A549 (cell line): ENCODE measurements at regions not wholly inside any gene's neighbourhood (a gene's known extent, or its start where the extent isn't known, plus 50 kb on each side); places are given as distances from the start of the nearest gene placed in this dataset.

Experiments used
- ATAC-seq, 2 experiments: fragments of 200-7000 bp in 1 of 2; fragments of >200 bp in 1 of 2; cut with Nextera tagmentation in 1 of 2; cut with Tn5 transposase in 1 of 2; 3 replicates each; pipeline versions ENCODE4 v1.8.0 to v1.9.1; 2018 to 2020; ENCODE audit warnings: mild to moderate bottlenecking in 1 of 2, moderate library complexity in 1 of 2
- CTCF ChIA-PET: fragments of 300-600 bp; sonication (Branson Sonifier 250); formaldehyde crosslinking; extraction: SDS; loops from one replicate; lab custom pipeline; 2021; ENCODE audit warnings: antibody characterized with exemption, inconsistent platforms; lab: Yijun Ruan, JAX
- POLR2A ChIA-PET: fragments of 350-600 bp; formaldehyde crosslinking; extraction: SDS; loops from one replicate; lab custom pipeline; 2021; ENCODE audit warnings: antibody characterized with exemption, inconsistent platforms; lab: Yijun Ruan, JAX
- DNase-seq, 2 experiments: peaks; one replicate each; pipeline versions ENCODE4 v3.0.0 to v3.0.0-alpha.2; 2011 to 2016; ENCODE audit warnings: low read depth in 1 of 2, low spot score in 1 of 2
- FAIRE-seq: peaks from 2 replicates; lab custom pipeline; 2011; peaks lifted over from hg19 to GRCh38; lab: Jason Lieb, UNC
- H3K27ac ChIP-seq, 2 experiments: fragments of >200 bp; sonication (Bioruptor Twin); formaldehyde crosslinking; 3 replicates each; pipeline ENCODE4 v1.5.1; 2016 to 2017
- H3K4me1 ChIP-seq: fragments of >200 bp; sonication (Bioruptor Twin); formaldehyde crosslinking; 3 replicates; pipeline ENCODE4 v1.6.1; 2016
- H3K4me2 ChIP-seq: fragments of >200 bp; sonication (Bioruptor Twin); formaldehyde crosslinking; 3 replicates; pipeline ENCODE4 v1.6.1; 2016
- H3K4me3 ChIP-seq: fragments of >200 bp; sonication (Bioruptor Twin); formaldehyde crosslinking; 3 replicates; pipeline ENCODE4 v1.5.1; 2016
- H3K9me3 ChIP-seq: fragments of >200 bp; sonication (Bioruptor Twin); formaldehyde crosslinking; 3 replicates; pipeline ENCODE4 v1.6.1; 2016
- ATOH8 ChIP-seq: fragments of 250-450 bp; sonication (Bioruptor Pico); IDR thresholded peaks from 2 replicates; pipeline ENCODE4 v1.5.0; 2020; ENCODE audit warnings: low read depth, mild to moderate bottlenecking, moderate library complexity
- BHLHE40 ChIP-seq: IDR thresholded peaks from 2 replicates; pipeline ENCODE4 v1.6.1; 2012; ENCODE audit warnings: low read depth, low read length, inconsistent platforms
- CHD2 ChIP-seq: fragments of 150-350 bp; IDR thresholded peaks from 2 replicates; pipeline ENCODE4 v1.6.1; 2014; ENCODE audit warnings: low read length; ENCODE audit not compliant: partially characterized antibody
- CTCF ChIP-seq: fragments of >200 bp; sonication (Bioruptor Twin); formaldehyde crosslinking; IDR thresholded peaks from 3 replicates; pipeline ENCODE4 v1.5.1; 2016
- ESRRA ChIP-seq: fragments of 150-350 bp; IDR thresholded peaks from 2 replicates; pipeline ENCODE4 v1.6.1; 2014; ENCODE audit warnings: mild to moderate bottlenecking, low read length, borderline replicate concordance
- FOXS1 ChIP-seq: fragments of 250-450 bp; sonication (Bioruptor Pico); IDR thresholded peaks from 2 replicates; pipeline ENCODE4 v1.5.0; 2020; ENCODE audit warnings: mild to moderate bottlenecking, moderate library complexity
- GATA3 ChIP-seq: IDR thresholded peaks from 2 replicates; pipeline ENCODE4 v1.6.1; 2012; ENCODE audit warnings: borderline replicate concordance
- HDAC2 ChIP-seq: fragments of 200-600 bp; sonication (generic); IDR thresholded peaks from 2 replicates; pipeline ENCODE4 v1.6.1; 2016
- HEYL ChIP-seq: fragments of 250-450 bp; sonication (Bioruptor Pico); IDR thresholded peaks from 2 replicates; pipeline ENCODE4 v1.8.0; 2021; ENCODE audit warnings: mild to moderate bottlenecking, moderate library complexity
- HOXA7 ChIP-seq: fragments of 250-450 bp; sonication (Bioruptor Pico); IDR thresholded peaks from 2 replicates; pipeline ENCODE4 v1.5.0; 2020; ENCODE audit warnings: mild to moderate bottlenecking, moderate library complexity
- MAFK ChIP-seq: fragments of 450-650 bp; IDR thresholded peaks from 2 replicates; pipeline ENCODE4 v1.6.1; 2014; ENCODE audit not compliant: partially characterized antibody
- POLR2A ChIP-seq: IDR thresholded peaks from 2 replicates; pipeline ENCODE4 v1.6.1; 2012; ENCODE audit warnings: mild to moderate bottlenecking, low read length
- RAD21 ChIP-seq, 2 experiments: fragments of >200 bp in 1 of 2; sonication (Bioruptor Twin) in 1 of 2; formaldehyde crosslinking in 1 of 2; IDR thresholded peaks in 1 of 2; conservative IDR thresholded peaks in 1 of 2; 2 replicates in 1 of 2; 3 replicates in 1 of 2; pipeline ENCODE4 v1.6.1; 2012 to 2018; ENCODE audit warnings: inconsistent platforms in 1 of 2
- RARB ChIP-seq: fragments of 250-450 bp; sonication (Bioruptor Pico); IDR thresholded peaks from 2 replicates; pipeline ENCODE4 v1.8.0; 2021; ENCODE audit warnings: mild to moderate bottlenecking, moderate library complexity
- RFX5 ChIP-seq: fragments of 450-650 bp; IDR thresholded peaks from 2 replicates; pipeline ENCODE4 v1.7.1; 2014; ENCODE audit warnings: antibody characterized with exemption, mild to moderate bottlenecking, moderate library complexity
- SMC3 ChIP-seq: fragments of >200 bp; sonication (Bioruptor Twin); formaldehyde crosslinking; IDR thresholded peaks from 3 replicates; pipeline ENCODE4 v1.6.1; 2018; ENCODE audit warnings: inconsistent platforms
- SREBF2 ChIP-seq: fragments of 450-650 bp; IDR thresholded peaks from 2 replicates; pipeline ENCODE4 v1.6.1; 2014; ENCODE audit warnings: mild to moderate bottlenecking, moderate library complexity
- TP53 ChIP-seq: fragments of 250-450 bp; sonication (Bioruptor Pico); IDR thresholded peaks from 2 replicates; pipeline ENCODE4 v1.5.0; 2021; ENCODE audit warnings: mild to moderate bottlenecking, moderate library complexity
- ZSCAN20 ChIP-seq: fragments of 250-450 bp; sonication (Bioruptor Pico); IDR thresholded peaks from 2 replicates; pipeline ENCODE4 v1.8.0; 2022; ENCODE audit warnings: mild to moderate bottlenecking, moderate library complexity
- WGBS: methylation state at CpG from one replicate; pipeline ENCODE4 v1.1.6; 2017; ENCODE audit errors: missing lambda C conversion rate; 5-methylcytosine and 5-hydroxymethylcytosine counted together

- Histone ChIP-seq H3K4me3 (no peak overlapping the region), H3K4me1 (peaks cover 17% of the 10 kb centered on the region), H3K27ac (peak overlapping the region in 1 of 2 experiments; percentile 1; a peak in 3 of 6 replicates), H3K4me2 (no peak overlapping the region), H3K9me3 (no peaks in the 10 kb centered on the region)
- DNase-seq (no peak), FAIRE-seq (no peak), ATAC-seq (no peak)
- CTCF ChIA-PET: interaction anchor here (1.2 to 2.8 kb wide), 7 partner anchors 8 to 174 kb away, joined by 3 to 20 read pairs (median 6); no protein-coding TSS in a partner anchor
- TF ChIP-seq SREBF2 (no peak), RFX5 (no peak), HOXA7 (CRISPR knock-in tag) (no peak)
- TF ChIP-seq, all 56 proteins: peak for 0
- POLR2A ChIA-PET: interaction anchor here (0.7 kb wide), 1 partner anchor 98 kb away, joined by 3 read pairs; no protein-coding TSS in a partner anchor
- WGBS: 75% methylated on average over 3 of the region's 3 CpGs
Observed at GRCh38 chr2:61636686-61637085, 98.5 kb upstream of the XPO1 start.

- WGBS: 86% methylated on average over 5 of the region's 5 CpGs
- CTCF ChIA-PET: interaction anchor here (0.5 to 2.5 kb wide), 10 partner anchors 8 to 498 kb away, joined by 3 to 9 read pairs (median 4); no protein-coding TSS in a partner anchor
Observed at GRCh38 chr2:61634512-61634911, 96.4 kb upstream of the XPO1 start.

GRCh38 chr2:61633250-61633649, 95.1 kb upstream of the XPO1 start:
- H3K4me3 ChIP-seq: no peak overlapping the region
- CTCF ChIA-PET: interaction anchor here (0.8 to 2.1 kb wide), 8 partner anchors 9 to 265 kb away, joined by 3 to 6 read pairs (median 4); partner anchors contain the start of gene XPO1
- ATAC-seq: no peak
- no peak for DNase-seq
- FAIRE-seq: no peak
- no peak overlapping the region for H3K27ac ChIP-seq
- WGBS: 67% methylated on average over 2 of the region's 2 CpGs
- peaks cover 39% of the 10 kb centered on the region for H3K4me1 ChIP-seq
- H3K4me2 ChIP-seq: no peak overlapping the region
- TF ChIP-seq CHD2 (no peak), SMC3 (peak; percentile 61), HEYL (CRISPR knock-in tag) (no peak), ESRRA (no peak), FOXS1 (CRISPR knock-in tag) (no peak), ATOH8 (CRISPR knock-in tag) (no peak), CTCF (peak; percentile 36; the same call in 2 of the 3 replicates), SREBF2 (no peak), RAD21 (conservative IDR thresholded peaks at IDR 0.05 in 1 of 2, IDR thresholded peaks at IDR 0.05 in 1 of 2) (peak; percentile 31 to 52; a peak in 3 of 5 replicates), HDAC2 (no peak), MAFK (no peak), GATA3 (no peak), POLR2A (no peak), ZSCAN20 (CRISPR knock-in tag) (no peak), TP53 (CRISPR knock-in tag) (no peak)
- TF ChIP-seq, all 56 proteins: peak for 3
- H3K9me3 ChIP-seq: no peaks in the 10 kb centered on the region
- POLR2A ChIA-PET: interaction anchor here (1.4 kb wide), 1 partner anchor 95 kb away, joined by 4 read pairs; the partner anchor contains the start of gene XPO1

More at GRCh38 chr2:61634512-61634911, 96.4 kb upstream of the XPO1 start:
- ATAC-seq: no peak
- no peak for TF ChIP-seq HOXA7 (CRISPR knock-in tag)
- no peak for TF ChIP-seq RARB
- TF ChIP-seq BHLHE40: no peak
- TF ChIP-seq SMC3: no peak
- peaks cover 32% of the 10 kb centered on the region for H3K4me1 ChIP-seq
- POLR2A ChIA-PET: no interaction called here
- FAIRE-seq: no peak
- no peaks in the 10 kb centered on the region for H3K9me3 ChIP-seq
- DNase-seq: no peak
- no peak overlapping the region for H3K4me2 ChIP-seq
- no peak overlapping the region for H3K27ac ChIP-seq
- H3K4me3 ChIP-seq: no peak overlapping the region
